Upper lobe of right lung (tissue), 1 donor: ENCODE measurements at regions not wholly inside any gene's neighbourhood (a gene's known extent, or its start where the extent isn't known, plus 50 kb on each side); places are given as distances from the start of the nearest gene placed in this dataset.
"Not testable (repeated sequence)": the region's sequence is repeated elsewhere in the genome, so short reads cannot be mapped to it uniquely, and the experiment has no call there.

ENCODE experiments used
- ATAC-seq: fragments of 200-7000 bp; cut with Tn5 transposase; one replicate; pipeline ENCODE4 v1.9.1; 2020; ENCODE audit warnings: mild to moderate bottlenecking, moderate library complexity
- DNase-seq: peaks from one replicate; pipeline ENCODE4 v3.0.0-alpha.2; 2020
- H3K27ac ChIP-seq: fragments of 200-600 bp; one replicate; pipeline ENCODE4 v1.8.0; 2022
- H3K27me3 ChIP-seq: fragments of 200-600 bp; one replicate; pipeline ENCODE4 v1.8.0; 2022; ENCODE audit warnings: mild to moderate bottlenecking
- H3K36me3 ChIP-seq: fragments of 200-600 bp; one replicate; pipeline ENCODE4 v1.8.0; 2022
- H3K4me1 ChIP-seq: fragments of 200-600 bp; one replicate; pipeline ENCODE4 v1.8.0; 2022
- H3K4me3 ChIP-seq: fragments of 200-600 bp; one replicate; pipeline ENCODE4 v1.8.0; 2022; ENCODE audit warnings: mild to moderate bottlenecking
- H3K9me3 ChIP-seq: fragments of 200-600 bp; one replicate; pipeline ENCODE4 v1.8.0; 2022
- intact Hi-C: fragments of 100-400 bp; cut with DNase I; formaldehyde crosslinking; loops from one replicate; pipeline ENCODE4 v1.11.0; 2022
- TF ChIP-seq, protein P1 (sequence below): fragments of 200-600 bp; IDR thresholded peaks from one replicate; pipeline ENCODE4 v1.8.0; 2022; ENCODE audit warnings: antibody characterized with exemption
- donor health status: DM: no; HTN: yes; CAD: no; lungs with severe emphysema.

DNA sequence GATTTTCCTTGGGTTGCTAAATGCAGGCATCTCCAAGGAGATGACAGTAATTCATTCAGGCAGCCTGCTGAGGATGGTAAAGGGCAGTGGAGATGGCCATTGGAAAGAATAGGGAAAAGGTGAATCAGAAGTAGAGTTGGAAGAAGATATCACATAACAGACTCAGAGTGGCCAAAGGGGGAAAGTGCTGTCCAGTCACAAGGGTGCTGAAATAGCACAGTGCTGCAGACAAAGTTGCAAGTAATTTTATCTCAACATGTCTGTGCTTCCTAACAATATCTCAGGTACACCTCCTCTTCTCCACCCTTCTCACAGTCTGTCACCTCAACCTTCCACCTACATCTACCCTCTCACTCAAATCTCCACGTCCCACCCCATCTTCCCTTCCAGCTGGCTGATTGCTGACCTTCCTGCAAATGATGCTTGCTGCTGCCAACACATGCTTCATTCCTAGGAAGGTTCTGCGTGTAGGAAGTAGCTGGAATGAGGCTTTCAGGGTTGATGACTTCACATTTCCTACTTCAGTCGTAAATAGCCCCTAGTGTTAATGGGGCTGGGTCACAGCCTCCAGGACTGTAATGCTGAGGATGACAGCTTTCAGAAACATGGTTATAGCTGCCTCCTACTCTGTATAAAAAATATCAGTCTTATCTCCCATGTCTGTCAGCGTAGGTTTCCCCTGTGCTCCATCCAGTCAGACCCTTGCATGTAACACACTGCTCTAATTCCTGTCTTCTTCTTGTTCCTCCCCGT lies 123.9 kb downstream of the CTNND1 start:
- H3K4me3 ChIP-seq = no peak overlapping the region
- intact Hi-C loops = no loop called here
- no peak for ATAC-seq
- DNase-seq = no peak
- H3K27me3 ChIP-seq = no peaks in the 10 kb centered on the region
- TF ChIP-seq, protein P1, sequence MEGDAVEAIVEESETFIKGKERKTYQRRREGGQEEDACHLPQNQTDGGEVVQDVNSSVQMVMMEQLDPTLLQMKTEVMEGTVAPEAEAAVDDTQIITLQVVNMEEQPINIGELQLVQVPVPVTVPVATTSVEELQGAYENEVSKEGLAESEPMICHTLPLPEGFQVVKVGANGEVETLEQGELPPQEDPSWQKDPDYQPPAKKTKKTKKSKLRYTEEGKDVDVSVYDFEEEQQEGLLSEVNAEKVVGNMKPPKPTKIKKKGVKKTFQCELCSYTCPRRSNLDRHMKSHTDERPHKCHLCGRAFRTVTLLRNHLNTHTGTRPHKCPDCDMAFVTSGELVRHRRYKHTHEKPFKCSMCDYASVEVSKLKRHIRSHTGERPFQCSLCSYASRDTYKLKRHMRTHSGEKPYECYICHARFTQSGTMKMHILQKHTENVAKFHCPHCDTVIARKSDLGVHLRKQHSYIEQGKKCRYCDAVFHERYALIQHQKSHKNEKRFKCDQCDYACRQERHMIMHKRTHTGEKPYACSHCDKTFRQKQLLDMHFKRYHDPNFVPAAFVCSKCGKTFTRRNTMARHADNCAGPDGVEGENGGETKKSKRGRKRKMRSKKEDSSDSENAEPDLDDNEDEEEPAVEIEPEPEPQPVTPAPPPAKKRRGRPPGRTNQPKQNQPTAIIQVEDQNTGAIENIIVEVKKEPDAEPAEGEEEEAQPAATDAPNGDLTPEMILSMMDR = no peak
- no peaks in the 10 kb centered on the region for H3K4me1 ChIP-seq
- H3K27ac ChIP-seq = no peak overlapping the region
- no peaks in the 10 kb centered on the region for H3K9me3 ChIP-seq
- no peaks in the 10 kb centered on the region for H3K36me3 ChIP-seq

DNA sequence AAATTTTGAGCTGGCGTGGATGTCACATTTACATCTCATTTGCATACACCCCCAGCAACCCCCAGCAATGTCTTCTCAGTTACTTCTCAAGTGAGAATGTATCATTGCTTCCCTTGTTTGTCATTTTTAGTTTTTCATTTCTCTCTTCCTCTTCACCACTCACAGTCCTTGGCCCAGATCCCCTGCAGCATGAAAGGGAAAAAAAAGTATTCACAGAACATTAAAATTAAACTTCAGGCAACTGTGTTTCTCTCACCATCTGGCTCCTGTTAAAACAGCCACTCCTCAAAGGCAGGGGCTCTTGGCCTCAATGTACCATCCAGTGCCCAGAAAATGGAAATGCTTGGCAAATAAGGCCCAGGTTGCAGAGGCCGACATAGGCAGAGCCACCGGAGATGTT lies 126.8 kb downstream of the CTNND1 start:
- H3K36me3 ChIP-seq = no peaks in the 10 kb centered on the region
- ATAC-seq (no peak), DNase-seq (no peak)
- H3K9me3 ChIP-seq = no peaks in the 10 kb centered on the region
- H3K27me3 ChIP-seq = no peaks in the 10 kb centered on the region
- no peaks in the 10 kb centered on the region for H3K4me1 ChIP-seq
- no peak overlapping the region for H3K27ac ChIP-seq
- TF ChIP-seq, protein P1 = no peak
- no peak overlapping the region for H3K4me3 ChIP-seq
- intact Hi-C loops = no loop called here

DNA sequence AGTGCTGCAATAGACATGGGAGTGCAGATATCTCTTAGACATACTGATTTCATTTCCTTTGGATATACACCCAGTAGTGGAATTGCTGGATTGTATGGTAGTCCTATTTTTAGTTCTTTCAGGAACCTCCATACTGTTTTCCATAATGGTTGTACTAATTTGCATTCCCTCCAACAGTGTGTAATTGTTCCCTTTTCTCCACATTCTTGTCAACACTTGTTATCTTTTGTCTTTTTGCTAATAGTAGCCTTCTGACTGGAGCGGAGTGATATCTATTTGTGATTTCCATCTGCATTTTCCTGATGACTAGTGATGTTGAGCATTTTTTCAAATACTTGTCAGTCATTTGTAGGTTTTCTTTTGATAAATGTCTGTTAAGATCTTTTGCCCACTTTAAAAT lies 128.9 kb downstream of the CTNND1 start:
- H3K36me3 ChIP-seq = no peaks in the 10 kb centered on the region

DNA sequence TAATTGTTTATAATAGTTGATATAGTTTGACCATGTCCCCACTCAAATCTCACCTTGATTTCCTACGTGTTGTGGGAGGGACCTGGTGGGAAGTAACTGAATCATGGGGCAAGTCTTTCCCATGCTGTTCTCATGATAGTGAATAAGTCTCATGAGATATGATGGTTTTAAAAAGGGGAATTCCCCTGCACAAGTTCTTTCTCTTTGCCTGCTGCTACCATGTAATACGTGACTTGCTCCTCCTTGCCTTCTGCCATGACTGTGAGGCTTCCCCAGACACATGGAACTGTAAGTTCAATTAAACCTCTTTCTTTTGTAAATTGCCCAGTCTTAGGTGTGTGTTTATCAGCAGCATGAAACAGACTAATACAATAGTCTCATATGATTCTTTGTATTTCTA lies 130.5 kb upstream of the OR9Q1 start:
- H3K4me3 ChIP-seq, H3K9me3 ChIP-seq, intact Hi-C loops, H3K36me3 ChIP-seq, H3K27me3 ChIP-seq, ATAC-seq, DNase-seq, H3K4me1 ChIP-seq, H3K27ac ChIP-seq: not testable (repeated sequence)

More for the DNA sequence above, 128.9 kb downstream of the CTNND1 start:
- no peak for ATAC-seq
- no peak overlapping the region for H3K4me3 ChIP-seq
- no peak for DNase-seq
- intact Hi-C loops = no loop called here
- TF ChIP-seq, protein P1 = no peak
- H3K27ac ChIP-seq = no peak overlapping the region
- no peaks in the 10 kb centered on the region for H3K27me3 ChIP-seq
- H3K4me1 ChIP-seq = no peaks in the 10 kb centered on the region
- H3K9me3 ChIP-seq = no peaks in the 10 kb centered on the region

DNA sequence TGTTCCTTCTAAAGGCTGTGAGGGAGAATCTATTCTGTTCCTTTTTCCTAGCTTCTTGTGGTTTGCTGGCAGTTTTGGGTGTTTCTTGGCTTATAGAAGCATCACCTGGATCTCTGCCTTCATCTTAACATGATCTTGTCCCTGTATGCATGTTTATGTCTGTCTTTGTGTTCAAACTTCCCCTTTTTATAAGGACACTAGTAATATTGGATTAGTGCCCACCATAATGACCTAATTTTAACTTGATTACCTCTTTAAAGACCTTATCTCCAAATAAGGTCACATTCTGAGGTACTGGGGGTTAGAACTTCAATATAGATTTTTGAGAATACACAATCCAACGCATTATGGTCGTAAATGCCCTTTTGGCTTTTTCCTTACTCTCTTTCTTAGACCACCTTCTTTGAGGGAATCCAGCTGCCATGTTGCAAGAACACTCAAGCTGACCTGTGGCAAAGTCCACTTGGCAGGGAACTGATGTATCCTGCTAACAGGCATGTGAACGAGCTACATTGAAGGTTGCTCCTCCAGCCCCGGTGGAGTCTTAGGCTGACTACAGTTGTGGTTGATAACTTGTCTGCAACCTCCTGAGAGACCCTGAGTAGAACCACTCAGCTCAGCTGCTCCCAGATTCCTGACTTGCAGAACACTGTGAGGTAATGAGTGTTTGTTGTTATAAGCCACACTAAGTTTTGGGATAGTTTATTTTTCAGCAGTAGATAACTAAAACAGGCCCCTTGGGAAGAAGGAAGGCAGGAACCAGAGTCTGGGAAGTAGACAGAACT lies 127.1 kb upstream of the OR9Q1 start:
- ATAC-seq (no peak), DNase-seq (no peak)
- Histone ChIP-seq H3K36me3 (no peaks in the 10 kb centered on the region), H3K4me1 (no peaks in the 10 kb centered on the region), H3K4me3 (no peak overlapping the region), H3K27me3 (no peaks in the 10 kb centered on the region), H3K9me3 (no peaks in the 10 kb centered on the region), H3K27ac (no peak overlapping the region)
- intact Hi-C loops = no loop called here
- TF ChIP-seq, protein P1 = no peak

DNA sequence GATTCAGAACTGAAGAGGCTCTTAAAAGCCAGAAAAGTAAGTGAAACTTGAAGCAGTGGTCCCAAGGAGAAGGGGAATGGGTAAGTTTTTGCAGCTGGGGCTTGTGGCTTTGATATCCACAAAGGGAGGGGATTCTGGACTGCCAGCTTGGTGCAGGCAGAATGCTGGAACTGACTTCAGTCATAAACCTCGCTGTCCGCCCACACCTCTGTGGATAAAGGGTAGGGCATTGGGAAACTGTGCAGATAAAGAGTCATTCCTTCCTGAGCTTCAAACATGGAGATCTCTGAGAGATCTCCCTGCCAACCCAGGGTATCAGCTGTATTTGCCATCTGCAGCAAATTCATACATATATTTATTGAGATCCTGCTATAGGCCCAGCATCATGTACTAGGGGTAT lies 124.3 kb upstream of the OR9Q1 start:
- DNase-seq (no peak), ATAC-seq (no peak)
- no peaks in the 10 kb centered on the region for H3K9me3 ChIP-seq
- no peaks in the 10 kb centered on the region for H3K4me1 ChIP-seq
- intact Hi-C loops = no loop called here
- TF ChIP-seq, protein P1 = no peak
- H3K4me3 ChIP-seq = no peak overlapping the region
- no peak overlapping the region for H3K27ac ChIP-seq
- no peaks in the 10 kb centered on the region for H3K36me3 ChIP-seq
- H3K27me3 ChIP-seq = no peaks in the 10 kb centered on the region
